GM12873 (cell line): ENCODE measurements at regions not wholly inside any gene's neighbourhood (a gene's known extent, or its start where the extent isn't known, plus 50 kb on each side); places are given as distances from the start of the nearest gene placed in this dataset.

Source experiments
- TF ChIP-seq, protein P1 (sequence below): IDR thresholded peaks from 2 replicates; pipeline ENCODE4 v1.5.1; 2012; ENCODE audit warnings: low read depth, mild to moderate bottlenecking, moderate library complexity, low read length, control low read depth; ENCODE audit not compliant: insufficient read depth; ENCODE audit errors: missing control alignments

DNA sequence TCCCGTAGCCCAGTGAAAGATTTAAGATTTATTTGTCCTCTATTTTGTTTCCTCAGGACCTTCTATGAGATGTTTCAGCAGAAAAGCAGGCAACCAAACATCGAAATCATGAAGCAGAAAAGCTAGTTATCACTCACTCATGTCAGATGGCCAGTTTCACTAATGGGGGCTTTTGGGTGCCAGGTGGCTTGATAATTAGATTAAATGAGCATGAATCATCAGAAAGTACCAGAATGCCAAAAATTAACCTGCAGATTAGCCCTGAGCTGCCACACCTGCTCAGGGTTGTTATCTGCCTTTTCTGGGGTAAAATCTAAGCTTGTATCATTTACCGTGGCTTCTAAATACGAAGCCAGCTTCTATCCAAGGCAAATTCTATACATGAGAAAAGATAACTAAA lies 1017.5 kb downstream of the XPNPEP1 start:
- TF ChIP-seq, protein P1, sequence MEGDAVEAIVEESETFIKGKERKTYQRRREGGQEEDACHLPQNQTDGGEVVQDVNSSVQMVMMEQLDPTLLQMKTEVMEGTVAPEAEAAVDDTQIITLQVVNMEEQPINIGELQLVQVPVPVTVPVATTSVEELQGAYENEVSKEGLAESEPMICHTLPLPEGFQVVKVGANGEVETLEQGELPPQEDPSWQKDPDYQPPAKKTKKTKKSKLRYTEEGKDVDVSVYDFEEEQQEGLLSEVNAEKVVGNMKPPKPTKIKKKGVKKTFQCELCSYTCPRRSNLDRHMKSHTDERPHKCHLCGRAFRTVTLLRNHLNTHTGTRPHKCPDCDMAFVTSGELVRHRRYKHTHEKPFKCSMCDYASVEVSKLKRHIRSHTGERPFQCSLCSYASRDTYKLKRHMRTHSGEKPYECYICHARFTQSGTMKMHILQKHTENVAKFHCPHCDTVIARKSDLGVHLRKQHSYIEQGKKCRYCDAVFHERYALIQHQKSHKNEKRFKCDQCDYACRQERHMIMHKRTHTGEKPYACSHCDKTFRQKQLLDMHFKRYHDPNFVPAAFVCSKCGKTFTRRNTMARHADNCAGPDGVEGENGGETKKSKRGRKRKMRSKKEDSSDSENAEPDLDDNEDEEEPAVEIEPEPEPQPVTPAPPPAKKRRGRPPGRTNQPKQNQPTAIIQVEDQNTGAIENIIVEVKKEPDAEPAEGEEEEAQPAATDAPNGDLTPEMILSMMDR: no peak

DNA sequence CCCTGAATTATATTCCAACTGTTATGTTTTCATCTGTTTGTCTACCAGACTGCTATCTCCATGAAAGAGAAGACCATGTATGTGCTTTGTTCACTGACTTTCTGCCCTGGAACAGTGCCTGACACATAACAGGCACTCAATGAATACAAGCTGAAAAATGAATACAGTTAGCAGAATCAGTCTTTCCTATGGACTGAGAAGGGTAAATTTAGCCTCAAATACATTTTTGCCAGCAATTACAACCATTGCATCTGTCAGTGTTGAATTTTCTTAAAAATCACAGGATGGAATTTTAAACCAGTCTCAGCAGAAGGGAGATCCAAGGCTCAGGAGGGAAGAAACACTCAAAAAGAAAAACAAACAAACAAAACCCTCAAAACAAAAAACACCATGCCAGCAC lies 1018.1 kb downstream of the XPNPEP1 start:
- TF ChIP-seq, protein P1: no peak

DNA sequence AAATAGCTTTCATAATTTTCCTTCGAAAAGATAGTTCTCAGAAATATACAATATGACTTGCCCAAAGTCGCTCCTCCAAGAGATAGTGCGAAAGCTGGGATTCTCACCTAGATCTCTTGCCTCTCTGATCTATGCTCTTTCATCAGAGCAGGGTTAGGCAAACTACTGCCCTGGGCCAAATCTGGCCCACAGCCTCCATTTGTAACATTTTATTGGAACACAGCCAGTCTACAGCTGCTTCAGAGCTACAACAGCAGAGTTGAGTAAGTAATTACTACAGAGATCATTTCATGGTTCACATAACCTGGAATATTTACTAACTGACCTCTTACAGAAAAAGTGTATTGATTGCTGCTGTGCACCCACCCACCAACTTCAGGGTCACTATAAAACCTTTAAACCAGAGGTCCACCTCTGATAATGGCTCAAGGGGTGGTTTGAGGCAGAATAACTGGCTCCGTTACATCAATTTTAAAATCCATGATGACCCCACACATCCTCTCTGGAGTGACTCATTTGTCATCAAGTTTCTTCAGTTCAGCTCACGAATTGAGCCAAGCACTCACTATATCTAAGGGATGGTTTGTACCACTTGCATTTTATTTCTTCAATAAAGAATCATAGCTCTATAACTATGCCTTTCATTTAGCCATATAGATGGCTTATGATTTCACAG lies 1019.0 kb downstream of the XPNPEP1 start:
- TF ChIP-seq, protein P1: no peak

DNA sequence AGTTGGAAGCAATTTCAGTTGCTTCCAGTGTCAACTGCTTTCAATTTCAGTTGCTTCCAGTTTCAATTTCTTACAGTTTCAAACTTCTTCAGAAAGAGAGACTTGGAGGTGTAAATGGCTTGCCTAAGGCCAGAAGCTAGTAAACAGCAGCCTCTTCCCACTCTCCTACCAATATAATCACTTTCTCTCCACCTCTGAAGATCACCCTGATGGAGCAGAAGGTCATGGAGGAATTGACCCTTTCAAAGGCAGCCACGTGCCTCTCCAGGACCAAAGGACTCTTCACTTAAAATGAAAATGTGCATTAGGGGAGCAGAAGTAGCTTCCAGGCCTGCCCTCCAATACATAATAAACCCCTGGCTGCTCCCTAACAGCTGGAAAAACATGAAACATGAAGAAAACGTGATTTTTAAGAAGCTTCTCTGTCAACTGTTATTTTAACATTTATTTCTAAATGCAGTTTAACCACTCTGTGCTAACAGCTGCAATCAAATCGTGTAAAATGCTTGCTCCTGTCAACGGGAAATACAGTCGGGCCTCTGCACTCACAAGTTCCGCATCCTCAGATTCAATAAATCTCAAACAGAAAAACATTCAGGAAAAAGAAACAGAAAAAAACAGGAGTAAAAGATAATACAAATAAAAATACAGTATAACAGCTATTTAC lies 1020.6 kb downstream of the XPNPEP1 start:
- TF ChIP-seq, protein P1: no peak

DNA sequence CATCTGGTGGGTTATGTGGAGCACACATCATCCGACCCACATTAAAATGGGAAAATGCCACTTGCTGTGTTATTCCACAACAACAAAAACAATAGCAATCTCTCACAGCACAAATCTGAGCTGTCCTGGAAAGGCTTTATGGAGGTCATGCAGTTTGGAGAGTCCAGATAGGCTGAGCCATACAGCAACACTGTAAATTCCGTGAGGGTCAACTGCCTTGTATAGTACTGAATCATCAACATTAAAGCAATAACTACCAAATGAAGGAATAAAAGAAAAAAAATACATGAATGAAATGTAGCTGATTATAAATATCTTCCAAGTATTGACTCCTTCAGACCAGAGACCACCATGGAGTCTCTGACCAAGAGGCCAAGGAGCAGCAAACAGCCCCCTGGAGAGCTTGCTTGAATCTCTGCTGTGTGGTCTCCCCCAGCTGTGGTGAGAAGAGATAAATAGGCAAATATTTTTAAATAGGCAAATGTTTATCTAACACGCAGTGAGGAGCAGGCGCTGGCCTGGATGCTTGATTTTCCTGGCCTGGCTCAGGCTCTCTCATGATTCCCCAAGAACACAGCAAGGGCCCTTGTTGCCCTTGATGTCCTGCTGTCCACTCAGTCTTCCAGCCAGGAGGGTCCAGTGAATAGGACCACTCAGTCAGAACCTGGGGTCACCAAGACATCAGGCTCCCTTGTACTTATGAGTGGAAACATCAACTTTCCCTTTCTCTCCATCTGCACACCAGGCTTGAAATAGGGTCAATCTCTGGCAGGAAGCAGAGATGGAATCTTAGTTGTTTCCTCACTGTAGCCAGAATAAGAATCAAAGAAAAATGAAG lies 1021.3 kb downstream of the XPNPEP1 start:
- TF ChIP-seq, protein P1: no peak

DNA sequence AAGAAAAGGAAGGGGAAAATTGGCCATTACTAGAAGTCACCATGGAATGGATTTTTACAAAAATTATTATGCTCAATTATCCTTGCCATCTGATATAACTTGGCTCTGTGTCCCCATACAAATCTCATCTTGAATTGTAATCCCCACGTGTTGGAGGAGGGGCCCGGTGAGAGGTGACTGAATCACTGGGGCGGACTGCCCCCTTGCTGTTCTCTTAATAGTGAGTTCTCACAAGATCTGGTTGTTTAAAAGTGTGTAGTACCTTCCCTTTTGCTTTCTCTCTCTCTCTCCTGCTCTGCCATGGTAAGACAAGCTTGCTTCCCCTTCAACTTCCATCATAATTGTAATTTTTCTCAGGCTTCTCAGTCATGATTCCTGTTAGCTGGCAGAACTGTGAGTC lies 1023.6 kb downstream of the XPNPEP1 start:
- TF ChIP-seq, protein P1: no peak

DNA sequence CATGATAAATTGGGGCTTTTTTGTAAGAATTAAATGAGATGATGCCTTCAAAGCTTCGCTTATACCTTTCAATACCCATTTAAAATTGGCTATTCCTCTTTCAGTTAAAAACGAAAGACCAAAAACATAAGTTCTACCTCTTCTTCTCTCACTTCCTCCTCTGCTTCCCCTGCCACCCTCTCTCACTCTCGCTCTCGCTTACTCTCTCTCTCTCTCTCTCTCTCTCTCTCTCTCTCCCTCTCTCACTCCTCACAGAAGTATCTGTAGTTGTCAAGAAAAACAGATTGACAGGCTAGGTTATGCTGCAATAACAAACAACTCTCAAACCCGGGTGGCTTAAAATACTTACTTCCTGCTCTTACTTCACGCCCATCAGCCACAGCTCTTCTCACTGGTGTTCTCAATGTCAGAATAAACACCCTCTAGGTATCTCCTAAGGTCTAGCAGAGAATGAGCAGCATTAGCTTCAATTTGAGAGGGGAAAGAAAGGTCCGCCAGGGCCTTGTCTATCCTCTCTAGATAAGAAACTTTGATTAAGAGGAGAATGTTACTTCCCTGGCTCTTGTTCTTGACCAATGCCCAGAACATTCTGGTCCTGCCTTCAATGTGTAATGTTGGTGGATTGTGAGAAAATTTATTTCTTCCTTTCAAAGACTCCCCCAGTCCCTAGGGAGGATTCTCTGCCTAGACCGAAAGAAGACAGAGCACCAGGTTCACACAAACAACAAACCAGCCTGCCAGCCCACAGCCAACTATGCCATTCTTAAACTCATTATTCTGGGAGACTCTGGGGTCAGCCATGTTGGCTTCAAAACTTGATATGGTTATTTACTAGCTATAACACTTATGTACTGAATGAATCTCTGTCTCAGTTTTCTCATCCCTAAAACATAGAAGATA lies 1028.7 kb downstream of the XPNPEP1 start:
- TF ChIP-seq, protein P1: no peak
